Astrocyte (in vitro differentiated cells and primary cell): ENCODE measurements at regions not wholly inside any gene's neighbourhood (a gene's known extent, or its start where the extent isn't known, plus 50 kb on each side); places are given as distances from the start of the nearest gene placed in this dataset.

Experiments
- DNase-seq: peaks from one replicate; pipeline ENCODE4 v3.0.0-alpha.2; 2010; ENCODE audit warnings: low read depth
- FAIRE-seq: peaks from 2 replicates; lab custom pipeline; 2011; peaks lifted over from hg19 to GRCh38; lab: Jason Lieb, UNC
- H2AFZ ChIP-seq: 2 replicates; pipeline ENCODE4 v1.6.0; 2012; ENCODE audit warnings: low read depth, low read length, inconsistent platforms
- H3K27ac ChIP-seq: 2 replicates; pipeline ENCODE4 v1.5.1; 2011; ENCODE audit warnings: low read depth, low read length, inconsistent platforms
- H3K27me3 ChIP-seq: 2 replicates; pipeline ENCODE4 v1.6.0; 2011; ENCODE audit warnings: low read length, inconsistent platforms; ENCODE audit not compliant: insufficient read depth
- H3K36me3 ChIP-seq: 2 replicates; pipeline ENCODE4 v1.5.1; 2011; ENCODE audit warnings: low read length, inconsistent platforms; ENCODE audit not compliant: insufficient read depth
- H3K4me1 ChIP-seq: 2 replicates; pipeline ENCODE4 v1.5.1; 2011; ENCODE audit warnings: low read length, inconsistent platforms; ENCODE audit not compliant: insufficient read depth
- H3K4me2 ChIP-seq: 2 replicates; pipeline ENCODE4 v1.6.0; 2012; ENCODE audit warnings: low read length, inconsistent platforms
- H3K4me3 ChIP-seq: 2 replicates; pipeline ENCODE4 v1.5.1; 2011; ENCODE audit warnings: low read depth, mild to moderate bottlenecking, low read length, inconsistent platforms; ENCODE audit not compliant: insufficient read depth
- H3K79me2 ChIP-seq: 2 replicates; pipeline ENCODE4 v1.6.0; 2012; ENCODE audit warnings: mild to moderate bottlenecking, low read length, inconsistent platforms; ENCODE audit not compliant: insufficient read depth
- H3K9ac ChIP-seq: 2 replicates; pipeline ENCODE4 v1.6.0; 2012; ENCODE audit warnings: mild to moderate bottlenecking, low read length, inconsistent platforms
- H3K9me3 ChIP-seq: 2 replicates; pipeline ENCODE4 v1.5.1; 2012; ENCODE audit warnings: low read depth, mild to moderate bottlenecking, low read length, inconsistent platforms; ENCODE audit not compliant: insufficient read depth
- H4K20me1 ChIP-seq: 2 replicates; pipeline ENCODE4 v1.6.0; 2012; ENCODE audit warnings: low read length, inconsistent platforms; ENCODE audit not compliant: insufficient read depth
- H3K27ac Mint-ChIP-seq: one replicate; pipeline ENCODE4 v1.8.0; 2021; ENCODE audit warnings: mild to moderate bottlenecking, mixed read lengths; ENCODE audit not compliant: unreplicated experiment
- H3K27me3 Mint-ChIP-seq: one replicate; pipeline ENCODE4 v1.8.0; 2021; ENCODE audit warnings: low read depth, mixed read lengths; ENCODE audit not compliant: unreplicated experiment
- H3K36me3 Mint-ChIP-seq: one replicate; pipeline ENCODE4 v1.8.0; 2021; ENCODE audit warnings: low read depth, mixed read lengths; ENCODE audit not compliant: unreplicated experiment
- H3K4me1 Mint-ChIP-seq: one replicate; pipeline ENCODE4 v1.8.0; 2021; ENCODE audit warnings: low read depth, mixed read lengths; ENCODE audit not compliant: unreplicated experiment
- H3K4me3 Mint-ChIP-seq: one replicate; pipeline ENCODE4 v1.8.0; 2021; ENCODE audit warnings: mild to moderate bottlenecking, moderate library complexity, mixed read lengths; ENCODE audit not compliant: unreplicated experiment
- H3K9me3 Mint-ChIP-seq: one replicate; pipeline ENCODE4 v1.8.0; 2021; ENCODE audit warnings: mild to moderate bottlenecking, mixed read lengths; ENCODE audit not compliant: unreplicated experiment
- CTCF ChIP-seq: IDR thresholded peaks from 2 replicates; pipeline ENCODE4 v1.5.1; 2011; ENCODE audit warnings: low read depth, mild to moderate bottlenecking, inconsistent platforms, low read length, moderate library complexity; ENCODE audit not compliant: insufficient read depth
- EZH2 ChIP-seq: IDR thresholded peaks from 2 replicates; pipeline ENCODE4 v1.6.1; 2012; ENCODE audit warnings: mild to moderate bottlenecking, low read length, inconsistent platforms; ENCODE audit not compliant: insufficient read depth

DNA sequence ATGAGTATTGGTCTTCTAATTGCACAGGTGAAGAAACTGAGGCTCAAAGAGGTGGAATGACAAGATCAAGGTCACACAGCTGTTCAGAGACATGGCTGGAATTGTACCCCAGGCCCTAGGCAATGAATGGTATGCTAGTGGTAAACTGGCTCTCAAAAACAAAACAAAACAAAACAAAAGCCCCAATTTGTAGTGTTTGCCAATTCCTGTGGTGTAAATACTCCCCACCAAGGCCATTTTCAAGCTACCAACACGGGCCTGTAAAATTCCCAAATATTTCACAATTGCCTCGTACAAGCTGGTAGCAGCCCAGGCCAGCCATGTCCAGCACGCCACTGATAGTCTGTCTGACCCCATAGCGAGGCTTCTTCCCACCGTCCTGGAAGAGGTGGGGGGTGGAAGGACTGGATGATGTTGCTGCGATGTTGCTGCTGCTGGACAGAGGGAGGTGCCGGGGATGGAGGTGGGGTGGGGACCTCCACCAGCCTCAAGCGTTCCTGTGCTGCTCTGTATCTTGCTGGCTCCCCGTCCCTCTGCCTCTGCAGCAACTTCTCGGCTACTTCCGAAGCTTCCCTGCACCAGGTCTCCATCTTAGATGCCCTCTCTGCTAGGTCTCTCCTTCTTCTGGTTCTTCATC lies 62.2 kb upstream of the RUNX3 start:
- Histone ChIP-seq H3K27me3 (peaks cover 36% of the 10 kb centered on the region), H3K27ac (no peak overlapping the region), H3K4me3 (no peak overlapping the region), H3K4me1 (no peaks in the 10 kb centered on the region), H3K36me3 (no peaks in the 10 kb centered on the region), H3K9ac (no peak overlapping the region), H3K9me3 (no peaks in the 10 kb centered on the region), H3K4me2 (no peak overlapping the region), H4K20me1 (no peaks in the 10 kb centered on the region), H2AFZ (no peak overlapping the region), H3K79me2 (no peaks in the 10 kb centered on the region)
- DNase-seq (no peak), FAIRE-seq (no peak)
- no peak for TF ChIP-seq CTCF
- TF ChIP-seq EZH2: no peak
- H3K4me1 Mint-ChIP-seq: no peaks in the 10 kb centered on the region
- H3K27me3 Mint-ChIP-seq: peaks cover 48% of the 10 kb centered on the region
- no peak overlapping the region for H3K27ac Mint-ChIP-seq
- H3K9me3 Mint-ChIP-seq: peaks cover 15% of the 10 kb centered on the region
- H3K36me3 Mint-ChIP-seq: peaks cover 1% of the 10 kb centered on the region
- no peak overlapping the region for H3K4me3 Mint-ChIP-seq

DNA sequence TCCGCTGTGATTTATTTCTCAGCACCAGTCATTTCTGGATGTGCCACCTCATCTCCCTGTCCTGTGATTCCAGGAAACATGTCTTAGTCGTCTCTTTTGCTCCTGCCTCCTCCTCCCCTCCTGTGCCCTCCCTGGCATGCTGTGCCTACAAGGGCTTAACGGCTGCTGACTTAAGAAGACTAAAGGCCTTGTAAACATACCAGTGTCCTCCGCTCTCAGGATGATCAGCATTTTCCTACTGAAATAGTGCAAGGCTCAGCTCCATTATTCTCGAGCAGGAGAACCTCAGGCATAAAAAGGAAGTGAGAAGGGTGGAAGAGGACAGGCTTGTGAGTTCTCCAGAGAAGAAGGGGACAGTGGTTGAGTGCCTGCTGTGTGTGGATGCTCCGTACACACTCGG lies 61.6 kb upstream of the RUNX3 start:
- Histone ChIP-seq H3K4me3 (no peak overlapping the region), H3K9ac (no peak overlapping the region), H3K9me3 (no peaks in the 10 kb centered on the region), H3K36me3 (no peaks in the 10 kb centered on the region), H2AFZ (no peak overlapping the region), H3K4me2 (no peak overlapping the region), H4K20me1 (no peaks in the 10 kb centered on the region), H3K27me3 (peaks cover 36% of the 10 kb centered on the region), H3K4me1 (no peaks in the 10 kb centered on the region), H3K79me2 (no peaks in the 10 kb centered on the region), H3K27ac (no peak overlapping the region)
- TF ChIP-seq EZH2 (no peak), CTCF (no peak)
- H3K27me3 Mint-ChIP-seq: peaks cover 43% of the 10 kb centered on the region
- peaks cover under 1% of the 10 kb centered on the region for H3K36me3 Mint-ChIP-seq
- no peak for FAIRE-seq
- H3K27ac Mint-ChIP-seq: no peak overlapping the region
- H3K4me3 Mint-ChIP-seq: no peak overlapping the region
- no peaks in the 10 kb centered on the region for H3K4me1 Mint-ChIP-seq
- no peak for DNase-seq
- H3K9me3 Mint-ChIP-seq: peaks cover 13% of the 10 kb centered on the region
